Suppressor macrophage treated with lipopolysaccharide for 4 hours (primary cell): ENCODE measurements at regions not wholly inside any gene's neighbourhood (a gene's known extent, or its start where the extent isn't known, plus 50 kb on each side); places are given as distances from the start of the nearest gene placed in this dataset.

Source experiments
- DNase-seq: peaks from one replicate; pipeline ENCODE4 v3.0.0-alpha.2; 2020

DNA sequence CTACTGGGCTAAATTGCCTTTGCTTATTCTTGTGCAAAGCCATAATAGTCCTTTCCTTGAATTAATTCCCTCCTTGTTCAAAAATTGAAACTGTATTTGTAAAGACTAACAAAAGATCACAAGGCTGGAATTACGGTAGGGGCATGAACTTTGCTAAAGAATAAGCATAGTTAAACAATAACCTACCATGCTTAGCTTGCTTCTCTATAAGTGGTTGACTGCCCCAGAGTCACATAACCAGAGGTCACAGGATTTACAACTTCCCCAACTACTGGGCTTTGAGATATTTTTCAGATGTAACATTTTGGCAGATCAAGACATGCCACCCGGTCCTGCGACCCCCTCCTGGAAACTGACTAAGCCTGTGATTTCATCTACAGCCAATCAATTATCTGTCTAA, 181.4 kb downstream of the GPAM start:
- no peak for DNase-seq

DNA sequence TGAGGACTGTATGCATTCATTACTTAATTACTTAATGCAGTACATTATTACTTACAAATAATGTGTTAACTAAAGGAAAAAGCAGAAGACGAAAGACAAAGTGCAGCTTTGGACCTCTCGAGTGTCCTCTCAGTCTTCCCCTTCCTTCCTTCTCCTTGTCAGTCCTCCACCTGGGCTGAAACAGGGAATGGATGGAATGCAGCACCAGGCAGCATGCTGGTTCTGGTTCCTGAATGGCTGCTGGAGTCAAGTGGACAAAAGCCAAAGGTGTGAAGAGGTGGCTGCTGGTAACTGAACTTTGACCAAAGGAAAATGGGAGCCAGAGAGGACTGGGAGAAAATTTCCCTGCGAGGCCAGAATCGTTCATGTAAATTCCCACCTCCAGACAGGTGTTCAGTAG, 179.5 kb downstream of the GPAM start:
- no peak for DNase-seq

DNA sequence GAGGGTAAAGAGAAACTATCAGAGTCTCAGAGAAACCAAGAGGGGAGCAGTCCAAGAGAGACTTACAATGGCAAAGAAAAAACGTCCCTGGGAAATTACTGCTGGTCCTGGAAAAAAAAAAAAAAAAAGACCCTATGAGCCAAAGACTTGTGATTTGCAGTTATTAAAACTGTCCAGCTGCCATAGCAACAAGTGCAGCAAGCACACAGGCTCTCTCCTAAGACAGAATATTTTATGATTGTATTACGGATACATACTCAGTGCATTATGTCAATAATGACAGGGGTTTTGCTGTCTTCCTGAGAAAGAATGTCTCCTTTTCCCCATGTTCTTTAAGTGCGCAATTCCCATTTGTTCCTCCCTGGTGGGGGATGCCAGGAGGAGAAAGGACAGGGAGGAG, 178.5 kb downstream of the GPAM start:
- DNase-seq, result no peak

GRCh38 chr10:112006407-112006806, 177.2 kb downstream of the GPAM start:
- no peak for DNase-seq

GRCh38 chr10:112006831-112007230, 176.7 kb downstream of the GPAM start:
- no peak for DNase-seq

GRCh38 chr10:112022196-112022595, 161.4 kb downstream of the GPAM start:
- no peak for DNase-seq

DNA sequence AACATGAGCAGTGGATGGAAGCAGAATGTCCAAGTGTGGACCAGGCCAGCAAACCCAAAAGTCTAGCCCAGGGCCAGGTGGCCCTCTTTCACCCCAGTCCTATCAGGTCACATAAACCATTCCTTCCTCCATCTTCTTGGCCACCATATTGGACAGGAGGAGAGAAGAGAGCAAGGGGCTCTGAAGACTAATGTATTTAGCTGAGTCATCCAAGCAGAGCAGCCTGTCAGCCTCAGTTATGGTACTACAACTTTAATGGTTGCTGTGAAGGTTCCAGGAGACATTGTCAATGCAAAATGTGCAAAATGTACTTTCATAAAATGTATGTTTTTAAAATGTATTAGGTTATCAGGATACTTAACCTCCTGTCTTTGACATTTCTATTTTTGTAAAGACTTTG, 159.5 kb downstream of the GPAM start:
- DNase-seq, result no peak

- DNase-seq, result no peak
Measured at GRCh38 chr10:112025228-112025627, 158.3 kb downstream of the GPAM start.

DNA sequence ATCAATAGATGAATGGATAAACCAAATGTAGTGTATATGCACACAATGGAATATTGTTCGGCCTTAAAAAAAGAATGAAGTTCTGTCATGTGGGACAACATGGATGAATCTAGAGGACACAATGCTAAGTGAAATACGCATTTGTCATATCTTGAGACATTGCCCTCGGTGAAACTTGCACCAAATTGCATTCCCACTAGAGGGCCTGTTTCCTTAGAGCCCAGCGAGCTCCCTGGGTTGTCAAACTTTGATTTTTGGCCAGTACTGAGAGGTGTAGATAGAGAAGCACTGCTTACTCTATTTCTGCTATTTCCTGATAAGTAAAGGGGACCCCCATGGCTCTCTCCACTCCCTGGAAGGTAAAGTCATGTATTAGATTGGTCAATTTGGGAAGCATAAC, 157.1 kb downstream of the GPAM start:
- no peak for DNase-seq

- no peak for DNase-seq
Measured at GRCh38 chr10:112027731-112028280, 155.8 kb downstream of the GPAM start.

DNA sequence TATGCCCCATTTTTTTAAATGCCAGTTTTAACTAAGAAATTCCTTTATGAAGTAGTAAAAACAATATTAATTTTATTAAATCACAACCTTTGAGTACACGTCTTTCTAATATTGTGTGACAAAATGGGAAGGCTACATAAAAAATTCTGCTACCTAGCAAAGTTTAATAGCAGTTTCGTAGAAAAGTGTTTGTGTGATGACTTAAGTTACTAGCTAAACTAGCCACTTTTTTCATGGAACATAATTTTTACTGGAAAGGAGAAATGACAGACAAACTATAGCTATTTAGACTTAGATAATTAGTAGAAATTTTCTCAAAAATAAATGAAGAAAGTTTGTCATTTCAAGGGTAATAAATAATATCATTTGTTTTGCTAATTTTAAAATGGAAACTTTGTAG, 153.1 kb downstream of the GPAM start:
- no peak for DNase-seq

GRCh38 chr10:112039823-112040222, 143.7 kb downstream of the GPAM start:
- no peak for DNase-seq

DNA sequence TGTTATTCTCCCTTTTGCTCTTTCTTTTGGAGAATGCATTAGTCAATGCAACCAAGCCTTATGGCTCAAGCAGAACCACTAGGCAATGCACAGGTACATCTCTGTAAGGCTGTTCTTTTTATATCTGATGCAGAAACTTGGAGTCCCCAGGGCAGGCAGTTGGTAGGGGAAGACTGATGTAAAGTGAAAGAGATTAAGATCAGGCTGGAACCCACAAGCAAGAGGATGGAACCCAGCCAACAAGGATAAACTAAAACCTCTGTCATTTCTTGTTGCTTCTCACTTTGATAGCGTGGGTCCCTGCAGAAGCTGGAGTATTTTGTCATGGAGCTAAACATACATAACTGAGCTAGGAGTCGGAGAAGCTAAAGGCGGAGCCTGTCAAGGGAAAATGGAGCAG, 142.9 kb downstream of the GPAM start:
- DNase-seq, result no peak

DNA sequence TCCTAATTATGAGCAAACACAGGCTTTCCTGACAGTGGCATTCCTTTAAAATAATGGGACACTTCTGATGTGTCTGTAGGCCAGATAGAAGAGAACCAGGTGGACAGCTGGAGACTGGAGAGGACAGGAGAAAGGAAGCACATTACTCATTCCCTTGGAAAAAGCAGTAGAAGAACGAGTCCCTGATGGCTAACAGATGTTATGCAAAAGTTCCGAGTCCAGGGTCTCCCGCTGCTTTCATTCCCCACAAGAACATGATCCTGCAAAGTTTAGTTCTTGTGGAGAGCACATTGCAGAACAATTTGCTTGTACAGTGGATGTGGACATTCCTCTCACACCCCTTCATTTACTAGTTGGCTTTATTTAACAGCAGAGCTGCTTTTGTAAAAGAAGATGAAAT, 137.6 kb downstream of the GPAM start:
- DNase-seq, result no peak

GRCh38 chr10:112047674-112048073, 135.9 kb downstream of the GPAM start:
- no peak for DNase-seq

DNA sequence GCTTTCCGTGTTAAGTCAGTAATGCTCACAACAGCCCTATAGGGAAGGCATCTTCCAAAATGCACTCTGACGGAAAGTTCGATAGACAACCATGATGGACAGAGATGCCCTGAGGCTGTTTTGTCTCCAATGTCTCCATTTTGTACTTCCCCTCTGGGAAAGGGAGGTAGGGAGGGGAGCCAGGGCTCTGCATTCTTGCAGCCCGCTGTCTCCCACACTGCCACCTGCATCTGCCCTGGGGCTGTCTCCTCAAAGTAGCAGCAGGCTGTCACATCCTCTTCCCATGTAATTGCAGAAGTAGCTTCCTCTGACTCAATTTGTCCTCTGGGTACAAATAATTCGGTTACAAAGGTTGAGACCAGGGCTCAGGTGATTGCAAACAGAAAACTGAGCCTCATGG, 131.4 kb downstream of the GPAM start:
- DNase-seq, result no peak

- DNase-seq, result no peak
Measured at GRCh38 chr10:112053895-112054294, 129.7 kb downstream of the GPAM start.

DNA sequence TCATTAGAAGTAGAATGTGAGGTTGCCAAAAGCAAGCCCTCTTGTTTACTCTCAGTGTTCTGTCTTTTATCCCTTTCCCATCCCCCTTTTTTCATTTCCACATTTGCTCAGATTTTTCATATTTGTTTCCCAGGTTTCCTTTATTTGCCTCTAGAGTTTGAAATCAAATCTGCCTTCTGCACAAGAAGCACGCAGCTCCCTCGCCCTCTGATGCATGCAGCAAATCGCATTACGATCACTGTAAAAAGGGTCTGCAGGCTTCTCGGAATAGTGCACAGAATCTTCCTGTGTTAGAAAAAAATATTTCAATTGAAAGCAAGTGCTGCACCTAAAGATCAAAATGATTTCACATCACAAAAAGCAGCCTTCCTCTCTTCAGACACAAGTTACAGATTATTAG, 129.0 kb downstream of the GPAM start:
- no peak for DNase-seq

GRCh38 chr10:112057072-112057471, 126.5 kb downstream of the GPAM start:
- DNase-seq, result no peak

GRCh38 chr10:112059220-112059619, 124.3 kb downstream of the GPAM start:
- DNase-seq, result no peak

- DNase-seq, result no peak
Measured at GRCh38 chr10:112071596-112072133, 111.9 kb downstream of the GPAM start.

DNA sequence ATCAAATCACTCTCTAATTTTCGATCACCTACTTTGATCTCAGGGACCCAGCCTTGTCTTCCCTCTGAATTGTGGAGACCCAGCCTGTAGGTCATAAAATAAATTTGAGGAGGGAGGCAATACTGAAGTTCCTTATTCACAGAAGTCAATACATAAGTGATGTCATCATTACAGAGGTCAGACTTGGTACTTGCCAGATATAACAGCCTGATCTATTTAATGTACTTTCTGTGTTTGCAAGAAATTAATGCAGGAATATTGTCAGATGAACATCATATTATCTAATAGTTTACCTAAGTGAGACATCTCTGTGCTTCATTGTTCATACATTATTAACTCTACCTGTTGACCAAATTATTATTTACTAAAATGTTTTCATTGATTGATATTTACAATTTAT, 105.6 kb downstream of the GPAM start:
- no peak for DNase-seq

DNA sequence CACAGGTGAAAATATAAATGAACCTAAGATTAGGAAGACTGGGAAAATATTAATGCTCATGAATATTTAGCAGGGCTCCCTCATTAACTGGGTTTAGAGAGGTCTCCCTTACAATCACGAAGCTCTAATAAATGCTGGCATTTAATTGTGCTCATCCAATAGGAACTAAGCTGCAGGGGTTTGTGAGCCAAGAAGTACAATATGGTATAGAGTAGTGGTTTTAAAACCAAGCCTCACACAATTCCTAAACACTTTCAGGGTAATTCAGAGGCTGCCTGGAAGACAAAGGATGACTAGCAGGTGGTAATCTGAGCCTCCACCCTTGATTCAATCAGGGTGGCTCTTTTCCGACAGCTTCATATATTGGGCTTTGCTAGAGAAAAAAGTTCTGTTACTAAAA, 103.3 kb downstream of the GPAM start:
- no peak for DNase-seq

DNA sequence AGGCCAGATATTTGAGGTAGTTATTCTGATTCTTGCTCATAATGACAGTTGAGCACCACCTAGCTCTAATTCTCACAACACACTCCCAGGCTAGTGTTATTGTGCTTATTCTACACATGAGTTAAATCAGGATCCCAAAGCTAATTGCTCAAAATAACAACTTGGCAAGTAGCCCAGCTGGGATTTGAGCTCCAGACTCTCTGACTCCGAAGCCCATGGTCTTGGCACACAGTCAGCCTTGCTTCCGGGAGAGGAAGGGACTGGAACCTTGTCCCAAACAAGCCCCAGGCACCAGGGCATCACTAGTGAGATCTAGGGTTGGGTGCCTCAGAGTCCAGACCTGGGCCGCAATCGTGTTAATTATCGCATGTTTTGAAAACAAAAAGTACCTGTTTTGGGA, 101.4 kb downstream of the GPAM start:
- DNase-seq, result no peak

GRCh38 chr10:112083472-112083871, 100.1 kb downstream of the GPAM start:
- no peak for DNase-seq
